IMR-90 (cell line): ENCODE measurements at regions not wholly inside any gene's neighbourhood (a gene's known extent, or its start where the extent isn't known, plus 50 kb on each side); places are given as distances from the start of the nearest gene placed in this dataset.

ENCODE experiments used
- ATAC-seq: fragments of 200-7000 bp; cut with Tn5 transposase; 2 replicates; pipeline ENCODE4 v1.9.1; 2020; ENCODE audit warnings: low read depth, mild to moderate bottlenecking, moderate library complexity
- BruUV-seq: library from RNA; stranded (reverse); fragments of 400-500 nt; replicated peaks from 2 replicates; lab custom pipeline; 2021; lab: Mats Ljungman, UMichigan
- CTCF ChIA-PET: fragments of 300-600 bp; formaldehyde crosslinking; extraction: SDS; loops from one replicate; lab custom pipeline; 2021; ENCODE audit warnings: antibody characterized with exemption; lab: Yijun Ruan, JAX
- POLR2A ChIA-PET: fragments of 300-600 bp; sonication (Branson Sonifier 250); formaldehyde crosslinking; loops from one replicate; lab custom pipeline; 2022; ENCODE audit warnings: antibody characterized with exemption; ENCODE audit not compliant: unreplicated experiment; lab: Charles Lee
- DNase-seq: peaks from one replicate; pipeline ENCODE4 v3.0.0; 2013
- H2AFZ ChIP-seq: replicated peaks from 2 replicates; pipeline ENCODE3; 2013; ENCODE audit warnings: low read length, mild to moderate bottlenecking; ENCODE audit not compliant: poor library complexity
- H2AK5ac ChIP-seq: 2 replicates; pipeline ENCODE4 v1.6.1; 2013; ENCODE audit warnings: low read depth, low read length, inconsistent platforms
- H2AK9ac ChIP-seq: replicated peaks from 2 replicates; pipeline ENCODE3; 2013; ENCODE audit warnings: mild to moderate bottlenecking, low read depth, low read length, moderate library complexity; ENCODE audit not compliant: poor library complexity
- H2BK120ac ChIP-seq: 2 replicates; pipeline ENCODE4 v1.6.1; 2013; ENCODE audit warnings: low read depth, low read length, inconsistent platforms
- H2BK15ac ChIP-seq: 3 replicates; pipeline ENCODE4 v1.6.1; 2013; ENCODE audit warnings: low read depth, low read length, inconsistent platforms
- H2BK20ac ChIP-seq: 2 replicates; pipeline ENCODE4 v1.6.1; 2013; ENCODE audit warnings: low read depth, mild to moderate bottlenecking, inconsistent platforms, low read length, moderate library complexity
- H2BK5ac ChIP-seq: 2 replicates; pipeline ENCODE4 v1.6.1; 2013; ENCODE audit warnings: mild to moderate bottlenecking, low read depth, low read length, inconsistent platforms; ENCODE audit not compliant: poor library complexity, severe bottlenecking
- H3K14ac ChIP-seq: replicated peaks from 2 replicates; pipeline ENCODE4 v1.6.1; 2013; ENCODE audit warnings: low read depth, low read length, inconsistent platforms
- H3K18ac ChIP-seq: 2 replicates; pipeline ENCODE4 v1.6.1; 2013; ENCODE audit warnings: low read depth, low read length, control low read depth
- H3K23ac ChIP-seq: 2 replicates; pipeline ENCODE4 v1.6.1; 2013; ENCODE audit warnings: low read depth, low read length, inconsistent platforms
- H3K27ac ChIP-seq: 2 replicates; pipeline ENCODE4 v1.5.1; 2013; ENCODE audit warnings: mild to moderate bottlenecking, control low read depth, low read length; ENCODE audit not compliant: insufficient read depth
- H3K27me3 ChIP-seq: 2 replicates; pipeline ENCODE4 v1.6.1; 2013; ENCODE audit warnings: low read length; ENCODE audit not compliant: control insufficient read depth, insufficient read depth
- H3K36me3 ChIP-seq: 2 replicates; pipeline ENCODE4 v1.6.1; 2013; ENCODE audit warnings: low read length, mixed read lengths; ENCODE audit not compliant: control insufficient read depth, insufficient read depth
- H3K4ac ChIP-seq: 2 replicates; pipeline ENCODE4 v1.6.1; 2013; ENCODE audit warnings: low read depth, low read length, inconsistent platforms
- H3K4me1 ChIP-seq: 2 replicates; pipeline ENCODE4 v1.6.1; 2013; ENCODE audit warnings: low read length, mixed read lengths; ENCODE audit not compliant: control insufficient read depth, insufficient read depth
- H3K4me2 ChIP-seq: 2 replicates; pipeline ENCODE4 v1.6.1; 2013; ENCODE audit warnings: low read depth, mild to moderate bottlenecking, control low read depth, low read length, moderate library complexity
- H3K4me3 ChIP-seq: 2 replicates; pipeline ENCODE4 v1.5.1; 2013; ENCODE audit warnings: low read depth, mild to moderate bottlenecking, control low read depth, low read length, moderate library complexity; ENCODE audit not compliant: insufficient read depth
- H3K56ac ChIP-seq: 2 replicates; pipeline ENCODE4 v1.6.1; 2013; ENCODE audit warnings: low read length, inconsistent platforms; ENCODE audit not compliant: insufficient read depth; ENCODE audit errors: extremely low read depth
- H3K79me1 ChIP-seq, 2 experiments: 2 replicates each; pipeline ENCODE4 v1.6.1; 2013; ENCODE audit warnings: low read length in 2 of 2, inconsistent platforms in 1 of 2, low read depth in 1 of 2
- H3K9ac ChIP-seq: 2 replicates; pipeline ENCODE4 v1.6.1; 2013; ENCODE audit warnings: low read depth, low read length, control low read depth
- H3K9me1 ChIP-seq: 2 replicates; pipeline ENCODE4 v1.6.1; 2013; ENCODE audit warnings: low read length, inconsistent platforms; ENCODE audit not compliant: insufficient read depth
- H3K9me3 ChIP-seq: 2 replicates; pipeline ENCODE4 v1.6.1; 2013; ENCODE audit warnings: low read length; ENCODE audit not compliant: control insufficient read depth, insufficient read depth
- H4K20me1 ChIP-seq: 2 replicates; pipeline ENCODE4 v1.6.1; 2013; ENCODE audit warnings: low read length, inconsistent platforms; ENCODE audit not compliant: insufficient read depth
- H4K5ac ChIP-seq: 2 replicates; pipeline ENCODE4 v1.6.1; 2013; ENCODE audit warnings: mild to moderate bottlenecking, low read depth, low read length, control low read depth
- H4K8ac ChIP-seq, 2 experiments: 2 replicates each; pipeline ENCODE4 v1.6.1; 2013; ENCODE audit warnings: low read depth in 2 of 2, low read length in 2 of 2, control low read depth in 1 of 2, inconsistent platforms in 1 of 2
- H4K91ac ChIP-seq: 2 replicates; pipeline ENCODE4 v1.6.1; 2013; ENCODE audit warnings: low read depth, low read length, inconsistent platforms; ENCODE audit not compliant: insufficient read depth
- BHLHE40 ChIP-seq: fragments of 150-350 bp; IDR thresholded peaks from 2 replicates; pipeline ENCODE4 v1.6.1; 2016; ENCODE audit warnings: mild to moderate bottlenecking, low read depth, low read length
- CEBPB ChIP-seq: IDR thresholded peaks from 2 replicates; pipeline ENCODE4 v1.6.1; 2012; ENCODE audit warnings: low read depth, low read length, improper control_type of control experiment
- CHD1 ChIP-seq: IDR thresholded peaks from 2 replicates; pipeline ENCODE4 v1.6.1; 2012; ENCODE audit warnings: low read depth, low read length, improper control_type of control experiment
- CTCF ChIP-seq: conservative IDR thresholded peaks from 2 replicates; pipeline ENCODE4 v1.5.1; 2012; ENCODE audit warnings: mild to moderate bottlenecking, low read depth, low read length, improper control_type of control experiment
- FOS ChIP-seq: fragments of 150-350 bp; IDR thresholded peaks from 2 replicates; pipeline ENCODE4 v1.6.1; 2016; ENCODE audit warnings: low read depth, low read length
- MAFK ChIP-seq: IDR thresholded peaks from 2 replicates; pipeline ENCODE4 v1.6.1; 2012; ENCODE audit warnings: low read depth, low read length, improper control_type of control experiment
- MAZ ChIP-seq: IDR thresholded peaks from 2 replicates; pipeline ENCODE4 v1.6.1; 2012; ENCODE audit warnings: low read depth, mild to moderate bottlenecking, low read length, improper control_type of control experiment, moderate library complexity, borderline replicate concordance
- MXI1 ChIP-seq: IDR thresholded peaks from 2 replicates; pipeline ENCODE4 v1.6.1; 2012; ENCODE audit warnings: low read depth, mild to moderate bottlenecking, low read length, moderate library complexity, borderline replicate concordance
- NFE2L2 ChIP-seq: fragments of 150-350 bp; IDR thresholded peaks from 2 replicates; pipeline ENCODE4 v1.6.1; 2016; ENCODE audit warnings: low read depth, mild to moderate bottlenecking, low read length
- POLR2A ChIP-seq: IDR thresholded peaks from 2 replicates; pipeline ENCODE4 v1.6.1; 2012; ENCODE audit warnings: mild to moderate bottlenecking, low read depth, low read length
- RAD21 ChIP-seq: IDR thresholded peaks from 2 replicates; pipeline ENCODE4 v1.6.1; 2012; ENCODE audit warnings: low read length, improper control_type of control experiment
- RCOR1 ChIP-seq: IDR thresholded peaks from 2 replicates; pipeline ENCODE4 v1.6.1; 2012; ENCODE audit warnings: mild to moderate bottlenecking, low read length, improper control_type of control experiment; ENCODE audit not compliant: insufficient replicate concordance
- RFX5 ChIP-seq: IDR thresholded peaks from 2 replicates; pipeline ENCODE4 v1.8.0; 2012; ENCODE audit warnings: low read depth, mild to moderate bottlenecking, low read length, moderate library complexity
- SMC3 ChIP-seq: fragments of 150-350 bp; IDR thresholded peaks from 2 replicates; pipeline ENCODE4 v1.6.1; 2016; ENCODE audit warnings: low read depth, mild to moderate bottlenecking, antibody characterized with exemption, low read length, moderate library complexity
- WGBS, 2 experiments: methylation state at CpG; one replicate each; pipeline versions ENCODE4 v1.1.5 to v1.1.7; 2013; ENCODE audit warnings: missing lambda C conversion rate in 2 of 2; ENCODE audit not compliant: insufficient read length in 1 of 2; ENCODE audit errors: extremely low coverage in 2 of 2; 5-methylcytosine and 5-hydroxymethylcytosine counted together
- dilution Hi-C: fragments of 300-500 bp; cut with HindIII; formaldehyde crosslinking; loops from one replicate; pipeline ENCODE4 v1.14.3; 2018; ENCODE audit warnings: low sequenced_read_pairs; ENCODE audit not compliant: unreplicated experiment
- in situ Hi-C: fragments of 300-500 bp; cut with MboI; formaldehyde crosslinking; loops from 3 replicates; pipeline ENCODE4 v1.14.3; 2019; ENCODE audit warnings: low sequenced_read_pairs, inconsistent platforms, mixed read lengths
- intact Hi-C: fragments of 100-400 bp; cut with micrococcal nuclease; formaldehyde crosslinking; loops from 2 replicates; pipeline ENCODE4 v1.10.0; 2022
- TF ChIP-seq, protein P1 (sequence below): fragments of 150-350 bp; IDR thresholded peaks from 2 replicates; pipeline ENCODE4 v1.6.1; 2017; ENCODE audit warnings: mild to moderate bottlenecking, antibody characterized with exemption, low read length, low read depth
- TF ChIP-seq, protein P2 (sequence below): fragments of 150-350 bp; IDR thresholded peaks from 2 replicates; pipeline ENCODE4 v1.6.1; 2016; ENCODE audit warnings: low read depth, mild to moderate bottlenecking, low read length, moderate library complexity, borderline replicate concordance

GRCh38 chr20:47897461-47897860 is 112.2 kb upstream of the SULF2 start:
- H3K14ac ChIP-seq = no peak overlapping the region
- no peak overlapping the region for H3K27ac ChIP-seq
- no peak overlapping the region for H4K8ac ChIP-seq
- H2BK20ac ChIP-seq = no peak overlapping the region
- no peak overlapping the region for H3K18ac ChIP-seq
- H2AK9ac ChIP-seq = no peak overlapping the region
- H2BK15ac ChIP-seq = no peak overlapping the region
- intact Hi-C loops (loop anchor here (10.0 kb wide), 1 partner anchor 83 kb away; no protein-coding TSS in a partner anchor), dilution Hi-C loops (no loop called here), in situ Hi-C loops (loop anchor here (5.0 to 10.0 kb wide), 2 partner anchors 53 to 75 kb away; no protein-coding TSS in a partner anchor)
- ChIA-PET CTCF (no interaction called here), POLR2A (no interaction called here)
- H2AK5ac ChIP-seq = no peak overlapping the region
- no peak overlapping the region for H2BK5ac ChIP-seq
- H3K9ac ChIP-seq = no peak overlapping the region
- H4K5ac ChIP-seq = no peak overlapping the region
- H3K4me1 ChIP-seq = no peaks in the 10 kb centered on the region
- no peaks in the 10 kb centered on the region for H3K36me3 ChIP-seq
- WGBS, 2 experiments = 70% methylated on average over 10 of the region's 11 CpGs; no CpG with 5 or more reads in 1 of the 2 experiments
- no peak overlapping the region for H3K4me2 ChIP-seq
- H3K4ac ChIP-seq = no peak overlapping the region
- no TSS peak for BruUV-seq
- no peak overlapping the region for H4K91ac ChIP-seq
- H3K56ac ChIP-seq = no peak overlapping the region
- no peaks in the 10 kb centered on the region for H3K9me3 ChIP-seq
- H3K9me1 ChIP-seq = no peaks in the 10 kb centered on the region
- H3K23ac ChIP-seq = no peak overlapping the region
- H4K20me1 ChIP-seq = no peaks in the 10 kb centered on the region
- no peak overlapping the region for H3K4me3 ChIP-seq
- TF ChIP-seq FOS = no peak
- TF ChIP-seq NFE2L2 = no peak
- no peak for TF ChIP-seq SMC3
- no peak for TF ChIP-seq RCOR1
- no peak for TF ChIP-seq BHLHE40
- TF ChIP-seq, protein P1, sequence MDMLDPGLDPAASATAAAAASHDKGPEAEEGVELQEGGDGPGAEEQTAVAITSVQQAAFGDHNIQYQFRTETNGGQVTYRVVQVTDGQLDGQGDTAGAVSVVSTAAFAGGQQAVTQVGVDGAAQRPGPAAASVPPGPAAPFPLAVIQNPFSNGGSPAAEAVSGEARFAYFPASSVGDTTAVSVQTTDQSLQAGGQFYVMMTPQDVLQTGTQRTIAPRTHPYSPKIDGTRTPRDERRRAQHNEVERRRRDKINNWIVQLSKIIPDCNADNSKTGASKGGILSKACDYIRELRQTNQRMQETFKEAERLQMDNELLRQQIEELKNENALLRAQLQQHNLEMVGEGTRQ = no peak
- TF ChIP-seq CTCF = no peak
- no peak for TF ChIP-seq RFX5
- TF ChIP-seq CEBPB = no peak
- TF ChIP-seq MAFK = no peak
- TF ChIP-seq MXI1 = no peak
- TF ChIP-seq POLR2A = no peak
- no peak for TF ChIP-seq CHD1
- TF ChIP-seq, protein P2, sequence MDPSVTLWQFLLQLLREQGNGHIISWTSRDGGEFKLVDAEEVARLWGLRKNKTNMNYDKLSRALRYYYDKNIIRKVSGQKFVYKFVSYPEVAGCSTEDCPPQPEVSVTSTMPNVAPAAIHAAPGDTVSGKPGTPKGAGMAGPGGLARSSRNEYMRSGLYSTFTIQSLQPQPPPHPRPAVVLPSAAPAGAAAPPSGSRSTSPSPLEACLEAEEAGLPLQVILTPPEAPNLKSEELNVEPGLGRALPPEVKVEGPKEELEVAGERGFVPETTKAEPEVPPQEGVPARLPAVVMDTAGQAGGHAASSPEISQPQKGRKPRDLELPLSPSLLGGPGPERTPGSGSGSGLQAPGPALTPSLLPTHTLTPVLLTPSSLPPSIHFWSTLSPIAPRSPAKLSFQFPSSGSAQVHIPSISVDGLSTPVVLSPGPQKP = no peak
- TF ChIP-seq RAD21 = no peak
- TF ChIP-seq MAZ = no peak
- no peaks in the 10 kb centered on the region for H3K79me1 ChIP-seq
- no peak overlapping the region for H2BK120ac ChIP-seq
- H3K27me3 ChIP-seq = no peaks in the 10 kb centered on the region; the same call in 1 of the 2 replicates
- ATAC-seq (no peak), DNase-seq (no peak)
- no peak overlapping the region for H2AFZ ChIP-seq
